GM12892 (cell line): ENCODE measurements at regions not wholly inside any gene's neighbourhood (a gene's known extent, or its start where the extent isn't known, plus 50 kb on each side); places are given as distances from the start of the nearest gene placed in this dataset.

Experiments
- POLR2A ChIP-seq: IDR thresholded peaks from 2 replicates; pipeline ENCODE4 v1.6.1; 2011; ENCODE audit warnings: low read depth, low read length, control low read depth
- POLR2AphosphoS5 ChIP-seq: IDR thresholded peaks from 2 replicates; pipeline ENCODE4 v1.6.1; 2011; ENCODE audit warnings: low read depth, low read length, control low read depth
- TAF1 ChIP-seq: IDR thresholded peaks from 2 replicates; pipeline ENCODE4 v1.6.1; 2011; ENCODE audit warnings: low read depth, mild to moderate bottlenecking, control low read depth, low read length, borderline replicate concordance

- TF ChIP-seq POLR2A = no peak
- no peak for TF ChIP-seq POLR2AphosphoS5
- TF ChIP-seq TAF1 = no peak
These were observed 50.0 kb downstream of the PIK3C2A start for GRCh38 chr11:17157761-17158160.
